SK-N-SH treated with all-trans-retinoic acid at 6 μM for 48 hours (cell line): ENCODE measurements at regions not wholly inside any gene's neighbourhood (a gene's known extent, or its start where the extent isn't known, plus 50 kb on each side); places are given as distances from the start of the nearest gene placed in this dataset.
A peak's percentile ranks its signal among the peaks of the same experiment; 100 is the strongest.

ENCODE experiments used
- ARNTL ChIP-seq: fragments of 450-650 bp; formaldehyde crosslinking; IDR thresholded peaks from 2 replicates; pipeline ENCODE4 v1.5.0; 2020; ENCODE audit warnings: low read depth, mild to moderate bottlenecking, moderate library complexity, borderline replicate concordance
- BACH2 ChIP-seq: fragments of 250-450 bp; sonication (Bioruptor Pico); IDR thresholded peaks from 2 replicates; pipeline ENCODE4 v1.9.0; 2021; ENCODE audit warnings: mild to moderate bottlenecking, borderline replicate concordance
- GLIS3 ChIP-seq: fragments of 250-450 bp; sonication (Bioruptor Pico); IDR thresholded peaks from 2 replicates; pipeline ENCODE4 v1.5.0; 2020; ENCODE audit warnings: mild to moderate bottlenecking, moderate library complexity
- ISL1 ChIP-seq: fragments of 250-450 bp; sonication (Bioruptor Pico); IDR thresholded peaks from 2 replicates; pipeline ENCODE4 v2.1.2; 2022; ENCODE audit warnings: mild to moderate bottlenecking, moderate library complexity
- OSR1 ChIP-seq: fragments of 250-450 bp; sonication (Bioruptor Pico); IDR thresholded peaks from 2 replicates; pipeline ENCODE4 v1.8.0; 2022; ENCODE audit warnings: moderate library complexity, mild to moderate bottlenecking, inconsistent platforms
- RARB ChIP-seq: fragments of 250-450 bp; sonication (Bioruptor Pico); IDR thresholded peaks from 2 replicates; pipeline ENCODE4 v1.8.0; 2021; ENCODE audit warnings: mild to moderate bottlenecking, moderate library complexity
- TCF4 ChIP-seq: fragments of 250-450 bp; sonication (Bioruptor Pico); IDR thresholded peaks from 2 replicates; pipeline ENCODE4 v1.8.0; 2021; ENCODE audit warnings: mild to moderate bottlenecking, moderate library complexity, borderline replicate concordance
- ZC3H10 ChIP-seq: fragments of 250-450 bp; sonication (Bioruptor Pico); IDR thresholded peaks from 2 replicates; pipeline ENCODE4 v1.5.1; 2021; ENCODE audit warnings: mild to moderate bottlenecking, moderate library complexity
- ZFP3 ChIP-seq: fragments of 250-450 bp; sonication (Bioruptor Pico); IDR thresholded peaks from 2 replicates; pipeline ENCODE4 v1.5.0; 2020; ENCODE audit warnings: mild to moderate bottlenecking, moderate library complexity
- ZFP30 ChIP-seq: fragments of 450-650 bp; formaldehyde crosslinking; IDR thresholded peaks from 2 replicates; pipeline ENCODE4 v1.5.0; 2022; ENCODE audit warnings: mild to moderate bottlenecking, moderate library complexity
- TF ChIP-seq, protein P1 (sequence below): fragments of 250-450 bp; sonication (Bioruptor Pico); IDR thresholded peaks from 2 replicates; pipeline ENCODE4 v1.8.0; 2020; ENCODE audit warnings: mild to moderate bottlenecking, moderate library complexity, borderline replicate concordance
- TF ChIP-seq, protein P2 (sequence below): fragments of 250-450 bp; sonication (Bioruptor Pico); IDR thresholded peaks from 2 replicates; pipeline ENCODE4 v1.5.1; 2020; ENCODE audit warnings: low read depth, mild to moderate bottlenecking, moderate library complexity
- TF ChIP-seq, protein P3 (sequence below): fragments of 250-450 bp; sonication (Bioruptor Pico); IDR thresholded peaks from 2 replicates; pipeline ENCODE4 v1.5.0; 2020; ENCODE audit warnings: mild to moderate bottlenecking, moderate library complexity
- TF ChIP-seq, protein P4 (sequence below): fragments of 250-450 bp; sonication (Bioruptor Pico); IDR thresholded peaks from 2 replicates; pipeline ENCODE4 v1.5.1; 2021; ENCODE audit warnings: mild to moderate bottlenecking, moderate library complexity

DNA sequence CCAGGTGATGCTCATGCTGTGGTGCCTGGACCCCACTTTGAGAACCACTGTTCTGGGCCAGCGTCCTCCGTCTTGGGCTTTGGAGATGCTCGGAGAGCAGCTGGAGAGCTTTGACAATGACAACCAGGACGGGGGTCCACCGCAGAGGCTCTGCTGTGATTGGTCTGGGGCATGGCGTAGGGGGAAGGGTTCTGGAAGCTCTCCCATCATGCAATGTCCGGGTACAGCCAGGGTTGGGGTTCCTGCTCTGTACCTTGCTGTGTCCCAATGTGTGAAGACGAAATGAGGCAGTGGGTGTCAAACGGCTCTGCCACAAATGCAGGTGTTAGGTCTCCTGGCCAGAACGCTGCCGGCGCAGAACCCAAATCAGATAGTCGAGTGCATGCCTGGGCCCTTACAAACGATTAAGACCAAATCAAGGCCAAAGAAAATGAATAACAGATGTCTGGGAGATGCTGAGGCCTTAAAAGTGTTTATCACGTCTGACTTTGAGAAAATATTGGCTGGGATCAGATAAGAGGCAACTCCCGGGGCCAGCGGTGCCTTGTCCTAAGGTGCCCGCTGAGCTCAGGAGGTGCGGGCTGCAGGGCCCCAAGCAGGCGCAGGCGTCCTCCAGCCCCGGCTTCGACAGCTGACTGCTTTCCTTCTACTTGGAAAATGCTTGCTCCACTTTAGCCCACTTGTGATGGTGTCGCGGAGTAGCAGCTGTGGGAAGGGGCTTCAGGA, 117.2 kb downstream of the VAPA start:
- TF ChIP-seq, protein P1, sequence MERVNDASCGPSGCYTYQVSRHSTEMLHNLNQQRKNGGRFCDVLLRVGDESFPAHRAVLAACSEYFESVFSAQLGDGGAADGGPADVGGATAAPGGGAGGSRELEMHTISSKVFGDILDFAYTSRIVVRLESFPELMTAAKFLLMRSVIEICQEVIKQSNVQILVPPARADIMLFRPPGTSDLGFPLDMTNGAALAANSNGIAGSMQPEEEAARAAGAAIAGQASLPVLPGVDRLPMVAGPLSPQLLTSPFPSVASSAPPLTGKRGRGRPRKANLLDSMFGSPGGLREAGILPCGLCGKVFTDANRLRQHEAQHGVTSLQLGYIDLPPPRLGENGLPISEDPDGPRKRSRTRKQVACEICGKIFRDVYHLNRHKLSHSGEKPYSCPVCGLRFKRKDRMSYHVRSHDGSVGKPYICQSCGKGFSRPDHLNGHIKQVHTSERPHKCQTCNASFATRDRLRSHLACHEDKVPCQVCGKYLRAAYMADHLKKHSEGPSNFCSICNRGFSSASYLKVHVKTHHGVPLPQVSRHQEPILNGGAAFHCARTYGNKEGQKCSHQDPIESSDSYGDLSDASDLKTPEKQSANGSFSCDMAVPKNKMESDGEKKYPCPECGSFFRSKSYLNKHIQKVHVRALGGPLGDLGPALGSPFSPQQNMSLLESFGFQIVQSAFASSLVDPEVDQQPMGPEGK (CRISPR knock-in tag): no peak
- TF ChIP-seq ARNTL (CRISPR knock-in tag) (no peak), ZC3H10 (CRISPR knock-in tag) (no peak), BACH2 (CRISPR knock-in tag) (no peak), TCF4 (peak; percentile 70; the same call in 1 of the 2 replicates), ZFP30 (CRISPR knock-in tag) (no peak), RARB (CRISPR knock-in tag) (no peak), GLIS3 (no peak), OSR1 (no peak), ZFP3 (CRISPR knock-in tag) (no peak), ISL1 (CRISPR knock-in tag) (peak; percentile 24; the same call in 1 of the 2 replicates)
- TF ChIP-seq, protein P2, sequence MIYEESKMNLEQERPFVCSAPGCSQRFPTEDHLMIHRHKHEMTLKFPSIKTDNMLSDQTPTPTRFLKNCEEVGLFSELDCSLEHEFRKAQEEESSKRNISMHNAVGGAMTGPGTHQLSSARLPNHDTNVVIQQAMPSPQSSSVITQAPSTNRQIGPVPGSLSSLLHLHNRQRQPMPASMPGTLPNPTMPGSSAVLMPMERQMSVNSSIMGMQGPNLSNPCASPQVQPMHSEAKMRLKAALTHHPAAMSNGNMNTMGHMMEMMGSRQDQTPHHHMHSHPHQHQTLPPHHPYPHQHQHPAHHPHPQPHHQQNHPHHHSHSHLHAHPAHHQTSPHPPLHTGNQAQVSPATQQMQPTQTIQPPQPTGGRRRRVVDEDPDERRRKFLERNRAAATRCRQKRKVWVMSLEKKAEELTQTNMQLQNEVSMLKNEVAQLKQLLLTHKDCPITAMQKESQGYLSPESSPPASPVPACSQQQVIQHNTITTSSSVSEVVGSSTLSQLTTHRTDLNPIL: no peak
- TF ChIP-seq, protein P3, sequence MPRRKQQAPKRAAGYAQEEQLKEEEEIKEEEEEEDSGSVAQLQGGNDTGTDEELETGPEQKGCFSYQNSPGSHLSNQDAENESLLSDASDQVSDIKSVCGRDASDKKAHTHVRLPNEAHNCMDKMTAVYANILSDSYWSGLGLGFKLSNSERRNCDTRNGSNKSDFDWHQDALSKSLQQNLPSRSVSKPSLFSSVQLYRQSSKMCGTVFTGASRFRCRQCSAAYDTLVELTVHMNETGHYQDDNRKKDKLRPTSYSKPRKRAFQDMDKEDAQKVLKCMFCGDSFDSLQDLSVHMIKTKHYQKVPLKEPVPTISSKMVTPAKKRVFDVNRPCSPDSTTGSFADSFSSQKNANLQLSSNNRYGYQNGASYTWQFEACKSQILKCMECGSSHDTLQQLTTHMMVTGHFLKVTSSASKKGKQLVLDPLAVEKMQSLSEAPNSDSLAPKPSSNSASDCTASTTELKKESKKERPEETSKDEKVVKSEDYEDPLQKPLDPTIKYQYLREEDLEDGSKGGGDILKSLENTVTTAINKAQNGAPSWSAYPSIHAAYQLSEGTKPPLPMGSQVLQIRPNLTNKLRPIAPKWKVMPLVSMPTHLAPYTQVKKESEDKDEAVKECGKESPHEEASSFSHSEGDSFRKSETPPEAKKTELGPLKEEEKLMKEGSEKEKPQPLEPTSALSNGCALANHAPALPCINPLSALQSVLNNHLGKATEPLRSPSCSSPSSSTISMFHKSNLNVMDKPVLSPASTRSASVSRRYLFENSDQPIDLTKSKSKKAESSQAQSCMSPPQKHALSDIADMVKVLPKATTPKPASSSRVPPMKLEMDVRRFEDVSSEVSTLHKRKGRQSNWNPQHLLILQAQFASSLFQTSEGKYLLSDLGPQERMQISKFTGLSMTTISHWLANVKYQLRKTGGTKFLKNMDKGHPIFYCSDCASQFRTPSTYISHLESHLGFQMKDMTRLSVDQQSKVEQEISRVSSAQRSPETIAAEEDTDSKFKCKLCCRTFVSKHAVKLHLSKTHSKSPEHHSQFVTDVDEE: peak; percentile 29; the same call in 1 of the 2 replicates
- TF ChIP-seq, protein P4, sequence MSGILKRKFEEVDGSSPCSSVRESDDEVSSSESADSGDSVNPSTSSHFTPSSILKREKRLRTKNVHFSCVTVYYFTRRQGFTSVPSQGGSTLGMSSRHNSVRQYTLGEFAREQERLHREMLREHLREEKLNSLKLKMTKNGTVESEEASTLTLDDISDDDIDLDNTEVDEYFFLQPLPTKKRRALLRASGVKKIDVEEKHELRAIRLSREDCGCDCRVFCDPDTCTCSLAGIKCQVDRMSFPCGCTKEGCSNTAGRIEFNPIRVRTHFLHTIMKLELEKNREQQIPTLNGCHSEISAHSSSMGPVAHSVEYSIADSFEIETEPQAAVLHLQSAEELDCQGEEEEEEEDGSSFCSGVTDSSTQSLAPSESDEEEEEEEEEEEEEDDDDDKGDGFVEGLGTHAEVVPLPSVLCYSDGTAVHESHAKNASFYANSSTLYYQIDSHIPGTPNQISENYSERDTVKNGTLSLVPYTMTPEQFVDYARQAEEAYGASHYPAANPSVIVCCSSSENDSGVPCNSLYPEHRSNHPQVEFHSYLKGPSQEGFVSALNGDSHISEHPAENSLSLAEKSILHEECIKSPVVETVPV (CRISPR knock-in tag): no peak
